H1 (cell line): ENCODE measurements at regions not wholly inside any gene's neighbourhood (a gene's known extent, or its start where the extent isn't known, plus 50 kb on each side); places are given as distances from the start of the nearest gene placed in this dataset.

Source experiments
- CTCF ChIA-PET: fragments of 300-600 bp; sonication (Branson Sonifier 250); formaldehyde crosslinking; loops from one replicate; lab custom pipeline; 2021; ENCODE audit not compliant: partially characterized antibody; lab: Charles Lee
- POLR2A ChIA-PET: fragments of 300-600 bp; sonication (Branson Sonifier 250); formaldehyde crosslinking; loops from one replicate; lab custom pipeline; 2021; ENCODE audit warnings: inconsistent platforms; ENCODE audit not compliant: partially characterized antibody; lab: Charles Lee
- DNase-seq, 2 experiments: peaks; one replicate each; pipeline versions ENCODE4 v3.0.0 to v3.0.0-alpha.2; 2010 to 2022; ENCODE audit warnings: low spot score in 2 of 2, low read depth in 1 of 2, mixed read lengths in 1 of 2
- FAIRE-seq: peaks from 2 replicates; lab custom pipeline; 2011; peaks lifted over from hg19 to GRCh38; lab: Jason Lieb, UNC
- H2AFZ ChIP-seq: 2 replicates; pipeline ENCODE4 v1.8.1; 2012; ENCODE audit warnings: low read length, inconsistent platforms
- H2AK5ac ChIP-seq: 2 replicates; pipeline ENCODE4 v1.6.1; 2013; ENCODE audit warnings: low read depth, low read length
- H2BK120ac ChIP-seq: replicated peaks from 2 replicates; pipeline ENCODE3; 2013; ENCODE audit warnings: low read depth, low read length, inconsistent platforms
- H2BK12ac ChIP-seq: 2 replicates; pipeline ENCODE4 v1.6.1; 2013; ENCODE audit warnings: low read depth, low read length
- H2BK15ac ChIP-seq: 2 replicates; pipeline ENCODE4 v1.6.1; 2013; ENCODE audit warnings: low read length
- H2BK20ac ChIP-seq: 2 replicates; pipeline ENCODE4 v1.6.1; 2013; ENCODE audit warnings: low read length
- H2BK5ac ChIP-seq: 2 replicates; pipeline ENCODE4 v1.6.1; 2013; ENCODE audit warnings: low read depth, low read length
- H3K14ac ChIP-seq: 2 replicates; pipeline ENCODE4 v1.6.1; 2013; ENCODE audit warnings: inconsistent platforms; ENCODE audit not compliant: insufficient read length
- H3K18ac ChIP-seq: 2 replicates; pipeline ENCODE4 v1.6.1; 2013; ENCODE audit warnings: low read length; ENCODE audit errors: extremely low read depth
- H3K23ac ChIP-seq: 2 replicates; pipeline ENCODE4 v1.6.1; 2013; ENCODE audit warnings: inconsistent platforms; ENCODE audit not compliant: insufficient read length
- H3K23me2 ChIP-seq: 2 replicates; pipeline ENCODE4 v1.6.1; 2013; ENCODE audit warnings: low read depth, low read length
- H3K27ac ChIP-seq: 2 replicates; pipeline ENCODE4 v1.6.1; 2011; ENCODE audit warnings: low read depth, low read length, inconsistent platforms
- H3K27me3 ChIP-seq, 4 experiments: replicated peaks in 1 of 4; 1 replicate in 1 of 4; 2 replicates in 3 of 4; pipeline versions ENCODE4 v1.6.1 to v1.8.1; 2011 to 2013; ENCODE audit warnings: low read length in 3 of 4, mild to moderate bottlenecking in 3 of 4, inconsistent platforms in 2 of 4, mixed read lengths in 2 of 4, moderate library complexity in 1 of 4; ENCODE audit not compliant: control insufficient read depth in 3 of 4, insufficient read depth in 3 of 4; ENCODE audit errors: extremely low read depth in 1 of 4
- H3K36me3 ChIP-seq, 4 experiments: 2 replicates each; pipeline versions ENCODE4 v1.6.1 to v1.8.1; 2011 to 2013; ENCODE audit warnings: mild to moderate bottlenecking in 4 of 4, low read length in 3 of 4, moderate library complexity in 2 of 4, control low read depth in 1 of 4, inconsistent platforms in 1 of 4; ENCODE audit not compliant: insufficient read depth in 4 of 4, control insufficient read depth in 2 of 4
- H3K4ac ChIP-seq: replicated peaks from 2 replicates; pipeline ENCODE3; 2013; ENCODE audit warnings: low read length, low read depth, mixed read lengths, inconsistent platforms; ENCODE audit not compliant: insufficient read length
- H3K4me1 ChIP-seq, 4 experiments: replicated peaks in 1 of 4; 1 replicate in 1 of 4; 2 replicates in 3 of 4; pipeline versions ENCODE4 v1.6.1 to v1.8.1; 2011 to 2013; ENCODE audit warnings: low read length in 3 of 4, inconsistent platforms in 2 of 4, mixed read lengths in 1 of 4; ENCODE audit not compliant: insufficient read depth in 4 of 4, control insufficient read depth in 3 of 4
- H3K4me2 ChIP-seq, 2 experiments: 2 replicates each; pipeline versions ENCODE4 v1.6.1 to v1.8.1; 2011 to 2013; ENCODE audit warnings: low read depth in 2 of 2, low read length in 2 of 2, control low read depth in 1 of 2, inconsistent platforms in 1 of 2, mild to moderate bottlenecking in 1 of 2; ENCODE audit not compliant: insufficient read depth in 1 of 2
- H3K4me3 ChIP-seq, 4 experiments: fragments of 200-600, 300-600 bp in 1 of 4; sonication (generic), shearing (Covaris generic), sonication (Bioruptor Twin) in 1 of 4; 2 replicates each; pipeline versions ENCODE4 v1.5.1 to v1.8.1; 2011 to 2016; ENCODE audit warnings: low read length in 4 of 4, low read depth in 3 of 4, control low read depth in 2 of 4, inconsistent platforms in 2 of 4, mild to moderate bottlenecking in 2 of 4, mixed read lengths in 1 of 4, moderate library complexity in 1 of 4; ENCODE audit not compliant: insufficient read depth in 2 of 4; ENCODE audit errors: extremely low read depth in 1 of 4
- H3K56ac ChIP-seq: replicated peaks from 2 replicates; pipeline ENCODE3; 2013; ENCODE audit warnings: low read depth, mild to moderate bottlenecking, mixed read lengths, low read length, inconsistent platforms; ENCODE audit not compliant: insufficient read length
- H3K79me1 ChIP-seq: 2 replicates; pipeline ENCODE4 v1.6.1; 2013; ENCODE audit warnings: low read depth, low read length, control low read depth
- H3K79me2 ChIP-seq, 2 experiments: 2 replicates each; pipeline versions ENCODE4 v1.6.1 to v1.8.1; 2012 to 2013; ENCODE audit warnings: low read length in 2 of 2, mild to moderate bottlenecking in 2 of 2, inconsistent platforms in 1 of 2; ENCODE audit not compliant: insufficient read depth in 2 of 2, control insufficient read depth in 1 of 2
- H3K9ac ChIP-seq, 4 experiments: replicated peaks in 1 of 4; 1 replicate in 1 of 4; 2 replicates in 3 of 4; pipeline versions ENCODE4 v1.6.1 to v1.8.1; 2011 to 2013; ENCODE audit warnings: low read depth in 3 of 4, low read length in 3 of 4, control low read depth in 2 of 4, mild to moderate bottlenecking in 2 of 4, moderate library complexity in 2 of 4, inconsistent platforms in 1 of 4; ENCODE audit errors: extremely low read depth in 1 of 4
- H3K9me3 ChIP-seq, 2 experiments: 2 replicates each; pipeline versions ENCODE4 v1.6.1 to v1.8.1; 2012 to 2013; ENCODE audit warnings: mild to moderate bottlenecking in 2 of 2, moderate library complexity in 2 of 2, control low read depth in 1 of 2, inconsistent platforms in 1 of 2, low read depth in 1 of 2, low read length in 1 of 2, mixed read lengths in 1 of 2; ENCODE audit not compliant: insufficient read depth in 2 of 2
- H4K20me1 ChIP-seq, 2 experiments: replicated peaks in 1 of 2; 2 replicates each; pipeline versions ENCODE3 to v1.8.1; 2011 to 2013; ENCODE audit warnings: inconsistent platforms in 2 of 2, low read length in 2 of 2, mild to moderate bottlenecking in 1 of 2; ENCODE audit not compliant: insufficient read depth in 2 of 2, control insufficient read depth in 1 of 2
- H4K5ac ChIP-seq: 2 replicates; pipeline ENCODE4 v1.6.1; 2013; ENCODE audit warnings: low read length, low read depth, mixed read lengths, inconsistent platforms; ENCODE audit not compliant: insufficient read length
- H4K8ac ChIP-seq: 2 replicates; pipeline ENCODE4 v1.8.0; 2013; ENCODE audit warnings: mild to moderate bottlenecking, moderate library complexity, low read length, inconsistent platforms; ENCODE audit not compliant: insufficient read depth; ENCODE audit errors: extremely low read depth
- H4K91ac ChIP-seq: replicated peaks from 2 replicates; pipeline ENCODE3; 2013; ENCODE audit warnings: low read length, mixed read lengths, inconsistent platforms; ENCODE audit not compliant: insufficient read length
- RAD21 ChIP-seq, 2 experiments: IDR thresholded peaks in 1 of 2; conservative IDR thresholded peaks in 1 of 2; 2 replicates each; pipeline ENCODE4 v1.6.1; 2011; ENCODE audit warnings: low read depth in 2 of 2, low read length in 2 of 2, improper control_type of control experiment in 1 of 2, inconsistent platforms in 1 of 2, mild to moderate bottlenecking in 1 of 2, moderate library complexity in 1 of 2
- SIRT6 ChIP-seq: IDR thresholded peaks from one replicate; pipeline ENCODE4 v1.7.1; 2012; ENCODE audit warnings: low read length, inconsistent platforms
- WGBS, 2 experiments: shearing (Covaris generic) in 1 of 2; methylation state at CpG; one replicate each; pipeline versions ENCODE4 v1.1.6 to v1.1.7; 2013 to 2015; ENCODE audit warnings: low lambda C conversion rate in 2 of 2, mixed read lengths in 2 of 2, inconsistent platforms in 1 of 2, low coverage in 1 of 2, missing lambda C conversion rate in 1 of 2; ENCODE audit not compliant: insufficient replicate concordance in 2 of 2, insufficient coverage in 1 of 2, insufficient read length in 1 of 2; ENCODE audit errors: extremely low coverage in 1 of 2, missing lambda C conversion rate in 1 of 2; 5-methylcytosine and 5-hydroxymethylcytosine counted together
- TF ChIP-seq, protein P1 (sequence below): IDR thresholded peaks from 2 replicates; pipeline ENCODE4 v1.6.1; 2012; ENCODE audit warnings: inconsistent platforms

DNA sequence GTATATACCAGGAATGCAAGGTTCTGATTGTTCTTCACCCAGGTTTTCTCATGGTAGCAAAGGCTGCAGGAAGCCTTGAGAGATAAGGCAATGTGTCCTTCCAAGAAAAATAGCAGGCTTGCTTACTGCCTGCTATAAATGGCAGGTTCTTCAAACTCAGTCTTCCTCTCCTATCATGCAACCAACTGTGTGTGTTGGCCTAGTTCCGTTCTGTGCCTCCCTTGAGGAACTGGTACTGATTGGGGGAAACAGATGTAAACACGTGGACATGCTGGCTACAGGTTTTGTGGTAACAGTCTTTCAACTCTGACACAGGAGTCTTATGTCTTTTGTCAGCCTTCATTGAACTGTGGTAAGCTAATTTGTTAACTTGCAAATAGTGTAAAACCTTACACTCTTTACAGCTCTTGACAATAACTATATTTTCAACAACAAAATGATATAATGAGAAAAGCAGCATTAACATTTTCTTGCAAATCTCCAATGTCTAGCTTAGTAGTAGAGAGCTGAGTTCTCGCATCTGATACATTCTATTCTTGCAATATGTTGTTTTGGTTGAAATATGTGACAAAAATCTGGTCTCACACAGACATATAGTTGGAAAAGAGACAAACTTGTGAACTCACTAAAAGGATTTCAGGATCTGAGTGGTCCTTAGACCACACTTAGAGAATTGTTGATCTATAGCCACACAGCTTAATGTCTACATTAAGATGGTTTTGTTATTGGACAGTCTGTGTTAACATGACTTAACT, 54.7 kb upstream of the LSM8 start:
- Histone ChIP-seq H3K56ac (no peak overlapping the region), H3K9ac (no peak overlapping the region), H2BK120ac (no peak overlapping the region), H4K5ac (no peak overlapping the region), H3K4me3 (no peak overlapping the region), H2BK5ac (no peak overlapping the region), H3K23me2 (no peaks in the 10 kb centered on the region), H2AFZ (peak overlapping the region; percentile 59; the same call in 1 of the 2 replicates), H4K91ac (no peak overlapping the region), H2BK15ac (no peak overlapping the region), H2BK20ac (no peak overlapping the region), H4K8ac (no peak overlapping the region), H3K27ac (no peak overlapping the region), H3K79me1 (no peaks in the 10 kb centered on the region), H3K27me3 (no peaks in the 10 kb centered on the region), H4K20me1 (no peaks in the 10 kb centered on the region), H3K4ac (no peak overlapping the region), H3K14ac (no peak overlapping the region), H2BK12ac (no peak overlapping the region), H3K18ac (no peak overlapping the region), H3K23ac (no peak overlapping the region), H3K4me1 (no peaks in the 10 kb centered on the region), H2AK5ac (no peak overlapping the region), H3K79me2 (no peaks in the 10 kb centered on the region), H3K36me3 (no peaks in the 10 kb centered on the region), H3K9me3 (peaks cover 2 to 3% of the 10 kb centered on the region in 2 experiments; a peak in 1 of 4 replicates), H3K4me2 (no peak overlapping the region)
- FAIRE-seq (no peak), DNase-seq (no peak)
- ChIA-PET POLR2A (no interaction called here), CTCF (interaction anchor here (0.7 to 2.2 kb wide), 3 partner anchors 19 to 1120 kb away, joined by 3 to 5 read pairs (median 3); no protein-coding TSS in a partner anchor)
- WGBS, 2 experiments, result 84% methylated on average over 3 of the region's 3 CpGs; no CpG with 5 or more reads in 1 of the 2 experiments
- TF ChIP-seq, protein P1, sequence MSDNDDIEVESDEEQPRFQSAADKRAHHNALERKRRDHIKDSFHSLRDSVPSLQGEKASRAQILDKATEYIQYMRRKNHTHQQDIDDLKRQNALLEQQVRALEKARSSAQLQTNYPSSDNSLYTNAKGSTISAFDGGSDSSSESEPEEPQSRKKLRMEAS, result no peak
- TF ChIP-seq RAD21 (IDR thresholded peaks at IDR 0.05 in 1 of 2, conservative IDR thresholded peaks at IDR 0.05 in 1 of 2; ENCODE audit: low read depth in 2 of 2, low read length in 2 of 2), result no peak
- TF ChIP-seq SIRT6, result no peak
- TF ChIP-seq, all 59 proteins: peak for 0
